Breast epithelium (tissue), 4 donors: ENCODE measurements at regions not wholly inside any gene's neighbourhood (a gene's known extent, or its start where the extent isn't known, plus 50 kb on each side); places are given as distances from the start of the nearest gene placed in this dataset.

Source experiments
- DNase-seq, 2 donors: peaks; one replicate each; pipeline ENCODE4 v3.0.0-alpha.2; 2019; ENCODE audit warnings: low spot score in 2 of 2
- H3K27ac ChIP-seq, 2 donors: fragments of 200-600 bp; sonication (generic) in 1 of 2; one replicate each; pipeline ENCODE4 v1.5.1; 2016 to 2019; ENCODE audit warnings: mild to moderate bottlenecking in 1 of 2
- H3K27me3 ChIP-seq, 2 donors: fragments of 200-600 bp; sonication (generic) in 1 of 2; one replicate each; pipeline versions ENCODE4 v1.5.1 to v1.6.0; 2017 to 2019; ENCODE audit warnings: control low read depth in 1 of 2, mild to moderate bottlenecking in 1 of 2
- H3K36me3 ChIP-seq: fragments of 200-600 bp; one replicate; pipeline ENCODE4 v1.5.1; 2019
- H3K4me1 ChIP-seq, 2 donors: fragments of 200-600 bp; sonication (generic); one replicate each; pipeline ENCODE4 v1.5.1; 2016 to 2019; ENCODE audit warnings: control low read depth in 1 of 2
- H3K4me3 ChIP-seq, 3 donors: fragments of 200-600 bp; sonication (generic); 1 replicate in 2 of 3; 2 replicates in 1 of 3; pipeline ENCODE4 v1.5.1; 2016 to 2019; ENCODE audit warnings: mild to moderate bottlenecking in 3 of 3, moderate library complexity in 2 of 3
- H3K9me3 ChIP-seq, 2 donors: fragments of 200-600 bp; sonication (generic) in 1 of 2; one replicate each; pipeline ENCODE4 v1.5.1; 2016 to 2019; ENCODE audit warnings: control low read depth in 1 of 2
- POLR2A ChIP-seq: fragments of 450-650 bp; IDR thresholded peaks from one replicate; pipeline ENCODE4 v1.6.1; 2016; ENCODE audit warnings: antibody characterized with exemption, mild to moderate bottlenecking, moderate library complexity
- POLR2AphosphoS5 ChIP-seq, 3 donors: sonication (generic); formaldehyde crosslinking; IDR thresholded peaks; one replicate each; pipeline ENCODE4 v1.6.1; 2017; ENCODE audit warnings: antibody characterized with exemption in 3 of 3
- intact Hi-C: fragments of 100-400 bp; cut with DNase I; formaldehyde crosslinking; loops from one replicate; pipeline ENCODE4 v1.15.1; 2023; ENCODE audit warnings: low total_unique reads
- TF ChIP-seq, protein P1 (sequence below), 3 donors: fragments of 450-650 bp; IDR thresholded peaks; one replicate each; pipeline ENCODE4 v1.5.1; 2016 to 2017; ENCODE audit warnings: antibody characterized with exemption in 3 of 3, mild to moderate bottlenecking in 3 of 3, moderate library complexity in 3 of 3

DNA sequence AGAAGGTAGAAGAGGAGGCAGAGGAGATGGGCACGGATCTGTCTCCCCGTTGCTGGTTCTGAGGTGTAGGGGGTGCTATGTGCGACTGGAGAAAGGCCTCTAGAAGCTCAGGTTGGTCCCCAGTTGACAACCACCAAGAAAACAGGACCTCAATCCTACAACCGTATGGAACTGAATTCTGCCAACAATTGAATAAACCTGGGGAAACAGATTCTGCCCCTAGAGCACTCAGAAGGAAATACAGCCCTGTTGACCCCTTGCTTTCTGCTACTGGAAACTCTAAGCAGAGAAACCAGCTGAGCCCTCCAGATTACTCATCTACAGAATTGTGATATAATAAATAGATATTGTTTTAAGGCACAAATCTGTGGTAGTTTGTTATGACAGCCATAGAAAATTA is 313.0 kb upstream of the GOT2 start:
- H3K4me3 ChIP-seq: no peak overlapping the region
- no peak overlapping the region for H3K27ac ChIP-seq
- H3K4me1 ChIP-seq: no peaks in the 10 kb centered on the region
- intact Hi-C loops: no loop called here
- no peaks in the 10 kb centered on the region for H3K27me3 ChIP-seq
- H3K9me3 ChIP-seq: no peaks in the 10 kb centered on the region
- no peak for DNase-seq
- no peaks in the 10 kb centered on the region for H3K36me3 ChIP-seq
- no peak for TF ChIP-seq POLR2A
- TF ChIP-seq, protein P1, sequence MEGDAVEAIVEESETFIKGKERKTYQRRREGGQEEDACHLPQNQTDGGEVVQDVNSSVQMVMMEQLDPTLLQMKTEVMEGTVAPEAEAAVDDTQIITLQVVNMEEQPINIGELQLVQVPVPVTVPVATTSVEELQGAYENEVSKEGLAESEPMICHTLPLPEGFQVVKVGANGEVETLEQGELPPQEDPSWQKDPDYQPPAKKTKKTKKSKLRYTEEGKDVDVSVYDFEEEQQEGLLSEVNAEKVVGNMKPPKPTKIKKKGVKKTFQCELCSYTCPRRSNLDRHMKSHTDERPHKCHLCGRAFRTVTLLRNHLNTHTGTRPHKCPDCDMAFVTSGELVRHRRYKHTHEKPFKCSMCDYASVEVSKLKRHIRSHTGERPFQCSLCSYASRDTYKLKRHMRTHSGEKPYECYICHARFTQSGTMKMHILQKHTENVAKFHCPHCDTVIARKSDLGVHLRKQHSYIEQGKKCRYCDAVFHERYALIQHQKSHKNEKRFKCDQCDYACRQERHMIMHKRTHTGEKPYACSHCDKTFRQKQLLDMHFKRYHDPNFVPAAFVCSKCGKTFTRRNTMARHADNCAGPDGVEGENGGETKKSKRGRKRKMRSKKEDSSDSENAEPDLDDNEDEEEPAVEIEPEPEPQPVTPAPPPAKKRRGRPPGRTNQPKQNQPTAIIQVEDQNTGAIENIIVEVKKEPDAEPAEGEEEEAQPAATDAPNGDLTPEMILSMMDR (IDR thresholded peaks at IDR 0.05): no peak
- TF ChIP-seq POLR2AphosphoS5 (IDR thresholded peaks at IDR 0.05): no peak

DNA sequence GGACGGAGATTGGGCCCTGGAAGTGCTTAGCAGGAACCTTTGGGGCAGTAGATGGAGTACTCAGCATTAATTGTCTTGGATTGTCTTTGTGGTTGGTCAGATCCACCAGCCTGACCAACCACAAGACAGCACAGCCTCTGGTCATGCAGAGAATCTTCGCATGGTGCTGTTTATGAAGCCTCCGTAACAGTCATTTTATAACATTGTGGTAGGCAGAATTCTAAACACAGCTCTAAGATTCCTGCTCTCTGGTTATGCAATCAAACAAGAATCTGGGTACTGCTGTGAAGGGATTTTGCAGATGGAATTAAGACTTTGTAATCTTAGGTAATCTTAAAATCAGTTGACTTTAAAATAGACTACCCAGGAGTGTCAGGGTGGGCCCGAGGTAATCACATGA is 312.2 kb upstream of the GOT2 start:
- no peaks in the 10 kb centered on the region for H3K27me3 ChIP-seq
- TF ChIP-seq, protein P1 (IDR thresholded peaks at IDR 0.05): no peak
- TF ChIP-seq POLR2A: no peak
- TF ChIP-seq POLR2AphosphoS5 (IDR thresholded peaks at IDR 0.05): no peak
- no peaks in the 10 kb centered on the region for H3K9me3 ChIP-seq
- no peak for DNase-seq
- intact Hi-C loops: no loop called here
- H3K27ac ChIP-seq: no peak overlapping the region
- no peaks in the 10 kb centered on the region for H3K36me3 ChIP-seq
- H3K4me3 ChIP-seq: no peak overlapping the region
- H3K4me1 ChIP-seq: no peaks in the 10 kb centered on the region

DNA sequence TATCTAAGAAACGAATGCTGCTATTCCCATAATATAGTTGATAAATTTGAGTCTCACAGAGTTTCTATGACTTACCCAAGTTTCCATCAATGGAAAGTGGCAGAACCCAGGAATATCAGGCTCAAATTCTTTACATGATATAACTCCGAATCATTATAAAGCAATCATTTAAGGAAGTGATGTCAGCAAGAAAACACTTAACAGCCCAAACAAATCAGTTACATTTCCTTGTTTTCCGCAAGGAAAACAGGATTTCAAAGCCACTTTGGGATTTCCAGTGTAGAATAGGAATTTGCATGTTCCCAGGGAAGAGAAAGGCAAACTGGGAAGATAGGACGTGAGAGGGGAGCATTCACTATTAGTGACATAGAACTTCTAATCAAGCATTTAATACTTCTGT is 311.4 kb upstream of the GOT2 start:
- Histone ChIP-seq H3K27ac (no peak overlapping the region), H3K9me3 (no peaks in the 10 kb centered on the region), H3K4me1 (no peaks in the 10 kb centered on the region), H3K4me3 (no peak overlapping the region), H3K27me3 (no peaks in the 10 kb centered on the region), H3K36me3 (no peaks in the 10 kb centered on the region)
- TF ChIP-seq POLR2A (no peak), POLR2AphosphoS5 (IDR thresholded peaks at IDR 0.05) (no peak)
- TF ChIP-seq, protein P1 (IDR thresholded peaks at IDR 0.05): no peak
- intact Hi-C loops: no loop called here
- DNase-seq: no peak

DNA sequence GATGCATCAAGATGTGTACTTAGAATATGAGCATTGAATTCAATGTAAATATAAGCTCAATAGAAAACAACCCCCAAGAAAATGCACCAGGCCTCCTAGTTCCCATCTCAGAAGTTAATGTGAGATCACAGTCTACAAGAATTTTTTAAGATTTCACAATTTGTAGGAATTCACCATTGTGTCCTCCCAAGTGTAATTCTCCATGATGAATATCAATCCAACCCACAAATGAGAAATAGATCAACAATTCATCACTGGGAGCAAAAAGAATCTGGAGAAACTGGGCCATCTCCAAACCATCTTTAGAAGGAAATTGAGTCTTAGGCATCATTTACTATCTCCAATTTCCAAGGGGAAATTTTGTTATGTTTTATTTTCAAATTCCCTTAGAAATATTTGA is 310.5 kb upstream of the GOT2 start:
- no peak for DNase-seq
- intact Hi-C loops: no loop called here
- Histone ChIP-seq H3K9me3 (no peaks in the 10 kb centered on the region), H3K4me1 (no peaks in the 10 kb centered on the region), H3K27me3 (no peaks in the 10 kb centered on the region), H3K36me3 (no peaks in the 10 kb centered on the region), H3K27ac (no peak overlapping the region), H3K4me3 (no peak overlapping the region)
- no peak for TF ChIP-seq POLR2AphosphoS5 (IDR thresholded peaks at IDR 0.05)
- TF ChIP-seq POLR2A: no peak
- TF ChIP-seq, protein P1 (IDR thresholded peaks at IDR 0.05): no peak

DNA sequence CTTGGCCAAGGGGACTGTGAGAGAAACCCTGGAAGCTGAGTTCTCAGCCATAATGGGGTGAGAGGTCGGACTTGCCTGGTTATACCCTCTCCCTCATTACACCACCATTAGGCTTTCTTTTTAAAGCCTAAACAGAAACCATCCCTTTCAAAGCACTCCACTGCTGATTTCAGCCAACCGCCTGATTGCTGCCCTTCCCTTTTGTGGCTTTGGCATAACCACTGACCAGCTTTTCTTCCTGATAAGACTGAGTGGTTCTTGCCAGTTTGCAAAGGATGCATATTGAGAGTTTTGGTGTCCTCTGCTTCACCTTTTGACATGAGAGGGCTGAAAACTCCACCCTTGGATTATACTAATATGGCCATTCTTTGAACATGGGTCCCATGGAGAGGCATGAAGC is 308.2 kb upstream of the GOT2 start:
- Histone ChIP-seq H3K9me3 (no peaks in the 10 kb centered on the region), H3K27me3 (no peaks in the 10 kb centered on the region), H3K27ac (no peak overlapping the region), H3K4me1 (no peaks in the 10 kb centered on the region), H3K36me3 (no peaks in the 10 kb centered on the region), H3K4me3 (no peak overlapping the region)
- no peak for DNase-seq
- intact Hi-C loops: no loop called here
- TF ChIP-seq POLR2AphosphoS5 (IDR thresholded peaks at IDR 0.05) (no peak), POLR2A (no peak)
- TF ChIP-seq, protein P1 (IDR thresholded peaks at IDR 0.05): no peak
